Thyroid gland (tissue), 4 donors: ENCODE measurements at regions not wholly inside any gene's neighbourhood (a gene's known extent, or its start where the extent isn't known, plus 50 kb on each side); places are given as distances from the start of the nearest gene placed in this dataset.
A peak's percentile ranks its signal among the peaks of the same experiment; 100 is the strongest.

Source experiments
- POLR2A ChIP-seq, 2 donors: fragments of 450-650 bp; IDR thresholded peaks; one replicate each; pipeline ENCODE4 v1.6.1; 2017; ENCODE audit warnings: antibody characterized with exemption in 2 of 2, mild to moderate bottlenecking in 2 of 2, moderate library complexity in 1 of 2
- TF ChIP-seq, protein P1 (sequence below), 6 experiments: fragments of 200-600 bp in 3 of 6; fragments of 450-650 bp in 3 of 6; sonication (generic) in 3 of 6; IDR thresholded peaks; one replicate each; pipeline ENCODE4 v1.5.1; 2016 to 2019; ENCODE audit warnings: antibody characterized with exemption in 6 of 6, mild to moderate bottlenecking in 2 of 6, inconsistent platforms in 1 of 6, moderate library complexity in 1 of 6

GRCh38 chr9:86997156-86997555, 49.9 kb upstream of the GAS1 start:
- TF ChIP-seq, protein P1, sequence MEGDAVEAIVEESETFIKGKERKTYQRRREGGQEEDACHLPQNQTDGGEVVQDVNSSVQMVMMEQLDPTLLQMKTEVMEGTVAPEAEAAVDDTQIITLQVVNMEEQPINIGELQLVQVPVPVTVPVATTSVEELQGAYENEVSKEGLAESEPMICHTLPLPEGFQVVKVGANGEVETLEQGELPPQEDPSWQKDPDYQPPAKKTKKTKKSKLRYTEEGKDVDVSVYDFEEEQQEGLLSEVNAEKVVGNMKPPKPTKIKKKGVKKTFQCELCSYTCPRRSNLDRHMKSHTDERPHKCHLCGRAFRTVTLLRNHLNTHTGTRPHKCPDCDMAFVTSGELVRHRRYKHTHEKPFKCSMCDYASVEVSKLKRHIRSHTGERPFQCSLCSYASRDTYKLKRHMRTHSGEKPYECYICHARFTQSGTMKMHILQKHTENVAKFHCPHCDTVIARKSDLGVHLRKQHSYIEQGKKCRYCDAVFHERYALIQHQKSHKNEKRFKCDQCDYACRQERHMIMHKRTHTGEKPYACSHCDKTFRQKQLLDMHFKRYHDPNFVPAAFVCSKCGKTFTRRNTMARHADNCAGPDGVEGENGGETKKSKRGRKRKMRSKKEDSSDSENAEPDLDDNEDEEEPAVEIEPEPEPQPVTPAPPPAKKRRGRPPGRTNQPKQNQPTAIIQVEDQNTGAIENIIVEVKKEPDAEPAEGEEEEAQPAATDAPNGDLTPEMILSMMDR (IDR thresholded peaks at IDR 0.05): peak in 1 of 6 experiments; percentile 43
- TF ChIP-seq POLR2A (IDR thresholded peaks at IDR 0.05): no peak
